Effector memory CD4-positive, alpha-beta T cell (primary cell): ENCODE measurements at regions not wholly inside any gene's neighbourhood (a gene's known extent, or its start where the extent isn't known, plus 50 kb on each side); places are given as distances from the start of the nearest gene placed in this dataset.

ENCODE experiments used
- DNase-seq, 3 donors: peaks; one replicate each; pipeline ENCODE4 v3.0.0-alpha.2; 2020
- H3K27ac ChIP-seq: 2 replicates; pipeline ENCODE4 v1.7.0; 2013; ENCODE audit warnings: mild to moderate bottlenecking, low read length, moderate library complexity; ENCODE audit not compliant: insufficient read depth, poor library complexity, severe bottlenecking
- H3K27me3 ChIP-seq: replicated peaks from 2 replicates; pipeline ENCODE4 v1.7.0; 2013; ENCODE audit warnings: mild to moderate bottlenecking, low read length; ENCODE audit not compliant: insufficient read depth, control insufficient read depth, poor library complexity, severe bottlenecking
- H3K36me3 ChIP-seq: 2 replicates; pipeline ENCODE4 v1.7.0; 2013; ENCODE audit warnings: mild to moderate bottlenecking, low read length, moderate library complexity; ENCODE audit not compliant: control insufficient read depth, insufficient read depth
- H3K4me1 ChIP-seq: 2 replicates; pipeline ENCODE4 v1.7.0; 2013; ENCODE audit warnings: low read length, mild to moderate bottlenecking; ENCODE audit not compliant: control insufficient read depth, insufficient read depth, poor library complexity, severe bottlenecking
- H3K4me3 ChIP-seq: 2 replicates; pipeline ENCODE4 v1.7.0; 2013; ENCODE audit warnings: low read length, low read depth, mild to moderate bottlenecking; ENCODE audit not compliant: insufficient read depth, poor library complexity, severe bottlenecking
- H3K9me3 ChIP-seq: 2 replicates; pipeline ENCODE4 v1.7.0; 2013; ENCODE audit warnings: mild to moderate bottlenecking, low read length, moderate library complexity; ENCODE audit not compliant: control insufficient read depth

DNA sequence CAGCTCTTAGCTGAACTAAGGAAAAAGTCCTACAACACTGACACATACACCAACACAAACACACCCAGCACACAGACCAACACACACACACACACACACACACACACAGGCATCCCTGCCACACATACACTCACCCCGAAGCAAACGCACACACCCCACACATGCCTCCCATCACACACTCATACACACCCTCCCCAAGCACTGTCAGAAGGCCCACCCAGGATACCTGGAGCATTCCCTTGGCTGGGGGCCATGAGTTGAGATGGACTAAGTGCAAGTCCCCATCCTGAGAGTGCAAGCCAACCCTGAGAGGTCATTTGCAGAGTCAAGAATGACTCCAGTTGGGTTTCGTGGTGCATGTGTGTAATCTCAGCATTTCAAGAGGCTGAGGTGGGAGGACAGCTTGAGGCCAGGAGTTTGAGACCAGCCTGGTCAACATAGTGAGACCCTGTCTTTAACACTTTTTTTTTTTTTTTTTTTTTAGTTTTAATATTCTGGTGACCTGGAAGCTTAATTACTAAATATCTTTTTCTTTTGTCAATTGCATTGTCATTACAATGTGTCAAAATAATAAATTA lies 117.3 kb downstream of the RHOU start:
- Histone ChIP-seq H3K4me3 (no peak overlapping the region), H3K36me3 (no peaks in the 10 kb centered on the region), H3K27ac (no peak overlapping the region), H3K4me1 (no peaks in the 10 kb centered on the region), H3K9me3 (no peaks in the 10 kb centered on the region), H3K27me3 (no peaks in the 10 kb centered on the region)
- DNase-seq: no peak

DNA sequence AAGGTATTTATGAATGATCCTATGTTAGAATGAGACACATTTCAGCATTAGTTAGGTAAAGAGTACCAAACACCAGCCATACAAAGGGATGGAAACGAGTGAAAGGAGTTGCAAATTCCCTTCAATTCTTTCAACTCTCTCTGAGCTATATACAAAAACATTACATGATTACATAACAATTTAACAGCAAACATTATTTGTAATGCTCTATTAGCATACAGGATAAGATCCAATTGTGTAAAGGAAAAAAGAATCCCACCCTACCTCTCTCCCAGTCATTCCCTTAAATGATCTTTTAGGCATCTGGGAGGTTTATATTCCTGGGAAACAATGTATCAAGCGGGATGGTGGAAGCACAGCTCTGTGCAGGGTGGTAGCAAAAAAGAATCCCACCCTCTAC lies 117.9 kb downstream of the RHOU start:
- Histone ChIP-seq H3K9me3 (no peaks in the 10 kb centered on the region), H3K4me3 (no peak overlapping the region), H3K27ac (no peak overlapping the region), H3K27me3 (no peaks in the 10 kb centered on the region), H3K4me1 (no peaks in the 10 kb centered on the region), H3K36me3 (no peaks in the 10 kb centered on the region)
- DNase-seq: no peak

DNA sequence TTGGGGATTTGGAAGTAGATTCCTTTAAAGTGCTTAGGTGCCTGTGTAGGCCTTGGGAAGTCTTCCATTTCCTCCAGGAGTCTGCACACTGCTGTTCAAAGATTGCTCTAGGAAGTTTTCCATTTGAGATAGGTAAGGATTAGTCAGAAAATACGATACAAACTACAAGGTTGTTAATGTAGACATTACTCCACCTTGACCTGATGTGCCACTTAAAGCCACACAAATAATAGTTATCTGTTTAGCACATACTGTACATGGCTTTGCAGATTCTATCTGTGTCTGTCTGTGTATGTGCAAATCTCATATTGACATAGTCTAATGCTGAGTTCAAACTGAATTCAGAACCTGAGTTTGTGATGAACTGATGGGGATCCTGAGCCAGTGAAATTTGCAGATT lies 118.4 kb downstream of the RHOU start:
- Histone ChIP-seq H3K4me1 (no peaks in the 10 kb centered on the region), H3K27me3 (no peaks in the 10 kb centered on the region), H3K27ac (no peak overlapping the region), H3K9me3 (no peaks in the 10 kb centered on the region), H3K4me3 (no peak overlapping the region), H3K36me3 (no peaks in the 10 kb centered on the region)
- no peak for DNase-seq

DNA sequence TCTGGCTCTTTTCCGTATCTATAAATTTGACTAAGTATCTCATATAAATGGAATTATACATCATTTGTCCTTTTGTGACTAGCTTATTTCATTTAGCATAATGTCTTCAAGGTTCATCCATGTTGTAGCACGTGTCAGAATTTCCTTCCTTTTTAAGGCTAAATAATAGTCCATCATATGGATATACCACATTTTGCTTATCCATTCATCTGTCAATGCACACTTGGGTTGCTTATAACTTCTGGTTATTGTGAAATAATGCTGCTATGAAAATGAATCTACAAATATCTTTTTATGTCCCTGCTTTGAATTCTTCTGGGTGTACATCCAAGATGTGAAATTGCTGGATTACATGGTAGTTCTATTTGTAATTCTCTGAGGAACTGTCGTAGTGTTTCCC lies 119.6 kb downstream of the RHOU start:
- DNase-seq: no peak
- Histone ChIP-seq H3K36me3 (no peaks in the 10 kb centered on the region), H3K27me3 (no peaks in the 10 kb centered on the region)

DNA sequence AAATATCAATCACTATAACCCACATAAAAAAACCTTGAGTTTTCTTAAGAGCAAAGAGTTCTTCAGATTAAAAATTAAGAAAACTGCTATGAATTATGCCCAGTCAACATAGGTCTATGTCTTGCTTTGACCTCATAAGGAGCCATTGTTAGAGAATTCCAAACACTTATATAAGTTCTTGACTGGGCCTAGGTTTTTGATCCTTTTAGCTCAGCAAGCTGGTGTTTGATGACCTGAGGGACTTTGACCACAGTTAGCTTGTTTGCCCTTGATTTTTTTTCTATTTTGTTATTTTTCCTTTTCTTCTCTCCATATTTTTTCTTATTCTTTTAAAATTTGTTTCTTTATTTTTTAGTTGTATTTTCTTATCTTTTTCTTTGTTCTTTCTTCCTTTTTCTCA lies 122.3 kb downstream of the RHOU start:
- Histone ChIP-seq H3K4me1 (no peaks in the 10 kb centered on the region), H3K27me3 (no peaks in the 10 kb centered on the region), H3K36me3 (no peaks in the 10 kb centered on the region), H3K27ac (no peak overlapping the region), H3K4me3 (no peak overlapping the region), H3K9me3 (no peaks in the 10 kb centered on the region)
- no peak for DNase-seq

More for the DNA sequence above, 119.6 kb downstream of the RHOU start:
- H3K4me1 ChIP-seq: no peaks in the 10 kb centered on the region
- no peaks in the 10 kb centered on the region for H3K9me3 ChIP-seq
- no peak overlapping the region for H3K4me3 ChIP-seq
- no peak overlapping the region for H3K27ac ChIP-seq

DNA sequence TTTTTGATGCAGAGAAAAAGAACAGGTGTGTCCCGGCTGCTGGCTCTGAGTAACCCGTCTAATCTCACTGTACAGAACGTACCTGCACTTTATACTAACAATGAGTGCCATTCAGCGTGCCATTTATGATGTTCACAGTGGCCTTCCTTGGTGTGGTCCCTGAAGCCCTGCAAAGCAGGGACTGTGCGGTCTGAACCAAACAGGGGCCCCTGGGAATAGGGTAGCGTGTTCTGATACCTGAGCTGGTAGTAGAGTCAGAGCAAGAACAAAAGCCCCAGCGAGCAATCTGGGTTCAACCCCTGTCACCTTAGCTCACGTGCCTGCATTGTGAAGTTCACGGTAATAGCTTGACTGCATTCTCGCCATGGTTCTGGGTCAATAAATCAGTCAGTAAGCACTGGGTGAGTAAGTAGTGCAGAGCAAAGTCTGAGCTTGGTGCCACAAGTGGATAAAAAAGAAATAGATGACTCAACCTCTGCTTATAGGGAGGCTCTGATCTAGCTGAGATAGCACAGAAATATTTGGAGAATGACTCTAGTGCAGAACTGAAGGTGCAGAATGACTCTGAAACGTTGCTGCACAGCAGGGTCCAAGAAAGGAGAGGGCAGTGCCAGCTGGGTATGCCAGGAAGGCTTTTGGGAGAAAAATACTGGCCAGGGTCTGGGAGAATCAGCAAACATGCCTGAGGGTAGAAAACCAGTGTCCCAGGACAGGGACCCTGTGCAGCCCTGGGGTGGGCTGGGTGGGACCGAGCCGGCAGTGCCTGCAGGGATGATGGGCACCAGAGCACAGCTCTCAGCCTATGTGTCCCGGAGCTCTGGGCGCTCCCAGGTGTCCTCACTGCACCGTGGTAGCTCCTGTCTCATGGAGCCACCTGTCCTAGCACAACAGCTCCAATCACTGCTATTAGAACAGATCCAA lies 125.9 kb downstream of the RHOU start:
- H3K4me1 ChIP-seq: peaks cover 12% of the 10 kb centered on the region
- H3K27me3 ChIP-seq: no peaks in the 10 kb centered on the region
- no peak overlapping the region for H3K27ac ChIP-seq
- no peaks in the 10 kb centered on the region for H3K9me3 ChIP-seq
- no peaks in the 10 kb centered on the region for H3K36me3 ChIP-seq
- DNase-seq: no peak
- no peak overlapping the region for H3K4me3 ChIP-seq

DNA sequence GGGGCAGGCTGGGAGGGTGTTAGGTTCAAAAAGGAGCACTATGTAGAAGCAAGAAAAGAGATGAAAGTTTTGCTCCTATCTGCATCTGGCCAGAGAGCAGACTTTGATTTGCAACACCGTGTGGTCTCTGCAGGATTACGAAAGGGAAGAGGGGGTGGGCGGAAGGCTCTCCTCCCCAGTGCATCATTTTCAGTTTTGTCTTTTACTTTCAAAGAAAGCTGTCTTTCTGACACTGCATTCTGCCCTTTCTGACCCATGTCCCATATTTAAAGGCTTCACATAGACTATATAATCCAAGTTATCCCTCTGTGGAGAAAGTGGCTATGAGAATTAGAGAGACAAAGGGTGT lies 126.5 kb downstream of the RHOU start:
- no peak for DNase-seq
- H3K27ac ChIP-seq: no peak overlapping the region
- H3K27me3 ChIP-seq: no peaks in the 10 kb centered on the region
- H3K4me1 ChIP-seq: peaks cover 12% of the 10 kb centered on the region
- H3K4me3 ChIP-seq: no peak overlapping the region
- H3K9me3 ChIP-seq: no peaks in the 10 kb centered on the region
- H3K36me3 ChIP-seq: no peaks in the 10 kb centered on the region

DNA sequence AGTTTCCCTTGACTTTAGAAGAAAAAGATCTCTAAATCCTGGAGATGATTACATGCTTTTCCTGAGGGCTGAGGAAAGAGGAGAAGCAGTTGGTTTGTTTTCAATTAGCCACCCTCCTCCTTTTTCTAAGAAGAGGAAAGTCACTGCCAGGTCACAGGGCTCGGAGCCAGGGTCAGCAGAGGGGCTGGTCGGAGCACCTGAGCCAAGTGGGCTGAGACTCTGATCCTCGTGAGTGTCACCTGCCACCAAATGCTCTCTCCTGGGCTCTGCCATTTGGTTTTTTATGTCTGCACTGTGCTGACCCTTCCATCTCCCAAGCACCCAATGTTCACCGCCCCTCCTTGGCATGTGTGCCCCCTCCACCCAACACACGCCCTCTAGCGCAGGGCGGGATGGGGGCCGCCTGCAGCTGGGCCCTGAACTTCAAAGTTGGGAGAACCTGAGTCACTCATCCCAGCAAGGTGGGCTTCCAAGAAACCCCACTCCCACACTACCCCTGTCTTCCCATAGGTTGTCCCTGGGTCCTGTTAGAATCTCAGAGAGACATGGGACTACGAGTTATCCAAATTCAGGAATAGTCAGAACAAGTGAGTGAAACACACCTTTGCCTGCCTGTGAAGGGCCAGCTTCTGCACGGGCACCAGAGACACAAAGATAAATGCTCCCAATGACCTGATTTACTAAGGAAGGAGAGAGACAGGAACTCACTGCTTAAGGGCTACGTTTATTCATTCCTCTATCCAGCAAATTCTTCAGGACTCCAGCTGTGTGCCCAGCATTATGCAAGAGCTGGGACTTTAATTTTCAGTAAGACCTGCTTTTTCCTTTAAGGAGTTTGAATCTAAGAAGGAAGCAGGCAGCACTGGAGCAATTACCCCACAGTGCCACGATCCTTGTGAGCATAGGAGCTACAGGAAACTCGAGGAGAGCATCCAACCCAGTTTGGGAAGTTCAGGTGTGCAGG lies 127.5 kb downstream of the RHOU start:
- Histone ChIP-seq H3K36me3 (no peaks in the 10 kb centered on the region), H3K4me3 (no peak overlapping the region), H3K4me1 (peaks cover 12% of the 10 kb centered on the region), H3K27ac (no peak overlapping the region), H3K27me3 (no peaks in the 10 kb centered on the region), H3K9me3 (no peaks in the 10 kb centered on the region)
- DNase-seq: no peak

DNA sequence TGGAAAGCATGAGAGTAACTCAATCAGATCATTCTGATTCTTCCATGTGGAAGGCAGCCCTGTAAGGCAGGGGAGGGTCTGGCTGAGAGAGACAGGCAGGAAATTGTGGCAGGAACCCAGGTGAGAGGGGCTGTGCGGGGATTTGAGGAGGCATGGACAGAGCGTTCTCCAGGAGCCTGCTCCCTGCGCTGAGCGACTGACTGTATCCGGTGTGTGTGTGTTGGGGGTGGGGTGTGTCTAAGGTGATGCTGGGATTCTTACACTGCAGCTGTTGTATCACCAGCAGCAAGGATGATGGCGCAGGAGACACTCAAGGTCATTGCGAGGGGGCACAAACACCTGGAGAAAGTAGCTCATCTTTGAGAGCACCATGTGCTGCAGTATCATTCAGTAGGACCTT lies 128.5 kb downstream of the RHOU start:
- Histone ChIP-seq H3K27ac (no peak overlapping the region), H3K36me3 (no peaks in the 10 kb centered on the region), H3K4me3 (no peak overlapping the region), H3K4me1 (peaks cover 12% of the 10 kb centered on the region), H3K9me3 (no peaks in the 10 kb centered on the region), H3K27me3 (no peaks in the 10 kb centered on the region)
- no peak for DNase-seq
